ENCODE measurements at regions not wholly inside any gene's neighbourhood (a gene's known extent, or its start where the extent isn't known, plus 50 kb on each side); places are given as distances from the start of the nearest gene placed in this dataset.

DNA sequence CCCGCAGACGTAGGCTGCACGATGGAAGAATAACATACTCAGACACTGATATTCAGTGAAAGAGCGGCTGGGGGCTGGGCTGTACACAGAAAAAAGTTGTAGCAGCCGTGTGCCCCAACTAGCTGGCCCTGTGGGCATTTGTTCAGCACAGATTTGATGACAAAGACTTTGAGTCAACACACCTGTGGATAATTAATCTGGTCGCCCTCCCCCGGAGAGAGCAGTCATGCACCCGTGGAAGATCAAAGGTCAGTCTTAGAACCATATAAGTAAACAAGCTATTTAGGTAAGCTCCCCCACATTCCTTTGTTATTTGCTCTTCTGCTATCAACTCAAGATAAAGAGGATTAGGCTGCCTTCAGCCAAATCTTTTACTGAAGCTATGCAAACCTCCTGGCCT is 148.4 kb upstream of the HMCN1 start:
- no peak for TF ChIP-seq POLR2A (IDR thresholded peaks at IDR 0.05)
- TF ChIP-seq, protein P1, sequence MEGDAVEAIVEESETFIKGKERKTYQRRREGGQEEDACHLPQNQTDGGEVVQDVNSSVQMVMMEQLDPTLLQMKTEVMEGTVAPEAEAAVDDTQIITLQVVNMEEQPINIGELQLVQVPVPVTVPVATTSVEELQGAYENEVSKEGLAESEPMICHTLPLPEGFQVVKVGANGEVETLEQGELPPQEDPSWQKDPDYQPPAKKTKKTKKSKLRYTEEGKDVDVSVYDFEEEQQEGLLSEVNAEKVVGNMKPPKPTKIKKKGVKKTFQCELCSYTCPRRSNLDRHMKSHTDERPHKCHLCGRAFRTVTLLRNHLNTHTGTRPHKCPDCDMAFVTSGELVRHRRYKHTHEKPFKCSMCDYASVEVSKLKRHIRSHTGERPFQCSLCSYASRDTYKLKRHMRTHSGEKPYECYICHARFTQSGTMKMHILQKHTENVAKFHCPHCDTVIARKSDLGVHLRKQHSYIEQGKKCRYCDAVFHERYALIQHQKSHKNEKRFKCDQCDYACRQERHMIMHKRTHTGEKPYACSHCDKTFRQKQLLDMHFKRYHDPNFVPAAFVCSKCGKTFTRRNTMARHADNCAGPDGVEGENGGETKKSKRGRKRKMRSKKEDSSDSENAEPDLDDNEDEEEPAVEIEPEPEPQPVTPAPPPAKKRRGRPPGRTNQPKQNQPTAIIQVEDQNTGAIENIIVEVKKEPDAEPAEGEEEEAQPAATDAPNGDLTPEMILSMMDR (IDR thresholded peaks at IDR 0.05), result no peak
